ENCODE measurements at regions not wholly inside any gene's neighbourhood (a gene's known extent, or its start where the extent isn't known, plus 50 kb on each side); places are given as distances from the start of the nearest gene placed in this dataset.

GRCh38 chr1:5254131-5254725, 599.8 kb downstream of the AJAP1 start:
- Histone ChIP-seq H3K27ac (replicated peaks) (no peak overlapping the region), H3K9me3 (replicated peaks) (peaks cover 13% of the 10 kb centered on the region), H3K4me1 (no peaks in the 10 kb centered on the region), H3K4me3 (no peak overlapping the region), H3K27me3 (ENCODE audit: low read depth) (peaks cover 11% of the 10 kb centered on the region), H3K36me3 (no peaks in the 10 kb centered on the region)
- intact Hi-C loops (cut with micrococcal nuclease) = no loop called here
- no peak for TF ChIP-seq CTCF (IDR thresholded peaks at IDR 0.05; ENCODE audit: borderline replicate concordance)
- DNase-seq = no peak

- Histone ChIP-seq H3K27me3 (ENCODE audit: low read depth) (peaks cover 14% of the 10 kb centered on the region), H3K9me3 (replicated peaks) (peaks cover 8% of the 10 kb centered on the region), H3K27ac (replicated peaks) (no peak overlapping the region), H3K4me3 (no peak overlapping the region), H3K4me1 (no peaks in the 10 kb centered on the region), H3K36me3 (no peaks in the 10 kb centered on the region)
- no peak for DNase-seq
- no peak for TF ChIP-seq CTCF (IDR thresholded peaks at IDR 0.05; ENCODE audit: borderline replicate concordance)
- intact Hi-C loops (cut with micrococcal nuclease) = no loop called here
These were observed 598.6 kb downstream of the AJAP1 start for GRCh38 chr1:5253036-5253435.

- DNase-seq = no peak
- Histone ChIP-seq H3K27me3 (ENCODE audit: low read depth) (peaks cover 15% of the 10 kb centered on the region), H3K9me3 (replicated peaks) (peaks cover 8% of the 10 kb centered on the region), H3K36me3 (no peaks in the 10 kb centered on the region), H3K27ac (replicated peaks) (no peak overlapping the region), H3K4me3 (no peak overlapping the region), H3K4me1 (no peaks in the 10 kb centered on the region)
- no peak for TF ChIP-seq CTCF (IDR thresholded peaks at IDR 0.05; ENCODE audit: borderline replicate concordance)
- intact Hi-C loops (cut with micrococcal nuclease) = no loop called here
These were observed 595.9 kb downstream of the AJAP1 start for GRCh38 chr1:5250336-5250735.

GRCh38 chr1:5245348-5245747, 590.9 kb downstream of the AJAP1 start:
- Histone ChIP-seq H3K9me3 (replicated peaks) (peaks cover 8% of the 10 kb centered on the region), H3K4me1 (no peaks in the 10 kb centered on the region), H3K27ac (replicated peaks) (no peak overlapping the region), H3K27me3 (ENCODE audit: low read depth) (peaks cover 51% of the 10 kb centered on the region), H3K4me3 (no peak overlapping the region), H3K36me3 (no peaks in the 10 kb centered on the region)
- no peak for TF ChIP-seq CTCF (IDR thresholded peaks at IDR 0.05; ENCODE audit: borderline replicate concordance)
- no peak for DNase-seq
- intact Hi-C loops (cut with micrococcal nuclease) = no loop called here

GRCh38 chr1:5244631-5245285, 590.3 kb downstream of the AJAP1 start:
- Histone ChIP-seq H3K4me3 (no peak overlapping the region), H3K9me3 (replicated peaks) (peaks cover 8% of the 10 kb centered on the region), H3K27ac (replicated peaks) (no peak overlapping the region), H3K27me3 (ENCODE audit: low read depth) (peaks cover 51% of the 10 kb centered on the region), H3K4me1 (no peaks in the 10 kb centered on the region), H3K36me3 (no peaks in the 10 kb centered on the region)
- TF ChIP-seq CTCF (IDR thresholded peaks at IDR 0.05; ENCODE audit: borderline replicate concordance) = no peak
- intact Hi-C loops (cut with micrococcal nuclease) = no loop called here
- no peak for DNase-seq
